A549 (cell line): ENCODE measurements at regions not wholly inside any gene's neighbourhood (a gene's known extent, or its start where the extent isn't known, plus 50 kb on each side); places are given as distances from the start of the nearest gene placed in this dataset.

Experiments
- CHD4 ChIP-seq: fragments of 200-600 bp; sonication (generic); IDR thresholded peaks from 2 replicates; pipeline ENCODE4 v1.6.1; 2016; ENCODE audit warnings: antibody characterized with exemption, mild to moderate bottlenecking, borderline replicate concordance
- CTCF ChIP-seq: fragments of >200 bp; sonication (Bioruptor Twin); formaldehyde crosslinking; IDR thresholded peaks from 3 replicates; pipeline ENCODE4 v1.5.1; 2016
- KDM5A ChIP-seq: fragments of 200-600 bp; sonication (generic); IDR thresholded peaks from 2 replicates; pipeline ENCODE4 v1.6.1; 2016; ENCODE audit warnings: antibody characterized with exemption, mild to moderate bottlenecking
- MAX ChIP-seq: IDR thresholded peaks from 2 replicates; pipeline ENCODE4 v1.6.1; 2012
- NR3C1 ChIP-seq: fragments of >200 bp; sonication (Bioruptor Twin); formaldehyde crosslinking; IDR thresholded peaks from 3 replicates; pipeline ENCODE4 v1.6.1; 2017
- POLR2A ChIP-seq: IDR thresholded peaks from 2 replicates; pipeline ENCODE4 v1.6.1; 2012; ENCODE audit warnings: mild to moderate bottlenecking, low read length
- RAD21 ChIP-seq, 2 experiments: fragments of >200 bp in 1 of 2; sonication (Bioruptor Twin) in 1 of 2; formaldehyde crosslinking in 1 of 2; IDR thresholded peaks in 1 of 2; conservative IDR thresholded peaks in 1 of 2; 2 replicates in 1 of 2; 3 replicates in 1 of 2; pipeline ENCODE4 v1.6.1; 2012 to 2018; ENCODE audit warnings: inconsistent platforms in 1 of 2
- USF2 ChIP-seq: fragments of 450-650 bp; IDR thresholded peaks from 2 replicates; pipeline ENCODE4 v1.6.1; 2014; ENCODE audit warnings: antibody characterized with exemption

GRCh38 chr7:52944921-52945320 lies 90.5 kb upstream of the POM121L12 start:
- no peak for TF ChIP-seq CTCF
- no peak for TF ChIP-seq RAD21 (conservative IDR thresholded peaks at IDR 0.05 in 1 of 2, IDR thresholded peaks at IDR 0.05 in 1 of 2)
- TF ChIP-seq POLR2A: no peak
- TF ChIP-seq USF2: no peak
- TF ChIP-seq NR3C1: no peak
- TF ChIP-seq KDM5A: no peak
- TF ChIP-seq CHD4: no peak
- TF ChIP-seq MAX: no peak
